Stimulated activated effector memory CD8-positive, alpha-beta T cell treated with anti-CD3 and anti-CD28 coated beads, Interleukin-12 subunit alpha, Interleukin-12 subunit beta, amount 100 ng/mL, for 72 hours (primary cell): ENCODE measurements at regions not wholly inside any gene's neighbourhood (a gene's known extent, or its start where the extent isn't known, plus 50 kb on each side); places are given as distances from the start of the nearest gene placed in this dataset.

Experiments used
- ATAC-seq: fragments of 150-1000 bp; cut with Tn5 transposase; 2 replicates; pipeline ENCODE4 v1.10.0; 2021
- DNase-seq, 2 donors: peaks; one replicate each; pipeline ENCODE4 v3.0.0; 2021 to 2022; ENCODE audit warnings: low spot score in 2 of 2
- H3K27ac Mint-ChIP-seq: one replicate; pipeline ENCODE4 v1.8.0; 2022; ENCODE audit warnings: mild to moderate bottlenecking, mixed read lengths
- H3K36me3 Mint-ChIP-seq: one replicate; pipeline ENCODE4 v1.8.0; 2022; ENCODE audit warnings: mild to moderate bottlenecking, mixed read lengths
- H3K4me1 Mint-ChIP-seq: one replicate; pipeline ENCODE4 v1.8.0; 2022; ENCODE audit warnings: mixed read lengths
- H3K4me3 Mint-ChIP-seq: one replicate; pipeline ENCODE4 v1.8.0; 2022; ENCODE audit warnings: mild to moderate bottlenecking, mixed read lengths
- H3K9me3 Mint-ChIP-seq: one replicate; pipeline ENCODE4 v1.8.0; 2022; ENCODE audit warnings: mixed read lengths

GRCh38 chr16:11473728-11474127 is 113.0 kb downstream of the LITAF start:
- Mint-ChIP-seq H3K4me3 (no peak overlapping the region), H3K36me3 (no peaks in the 10 kb centered on the region), H3K27ac (no peak overlapping the region), H3K9me3 (no peaks in the 10 kb centered on the region), H3K4me1 (no peaks in the 10 kb centered on the region)
- ATAC-seq (no peak), DNase-seq (no peak)

GRCh38 chr16:11474617-11475291 is 112.0 kb downstream of the LITAF start:
- no peak for DNase-seq
- no peaks in the 10 kb centered on the region for H3K9me3 Mint-ChIP-seq
- no peaks in the 10 kb centered on the region for H3K4me1 Mint-ChIP-seq
- no peak for ATAC-seq
- no peak overlapping the region for H3K27ac Mint-ChIP-seq
- H3K36me3 Mint-ChIP-seq: no peaks in the 10 kb centered on the region
- H3K4me3 Mint-ChIP-seq: no peak overlapping the region

- DNase-seq (no peak), ATAC-seq (peak; percentile 19)
- Mint-ChIP-seq H3K4me1 (no peaks in the 10 kb centered on the region), H3K36me3 (no peaks in the 10 kb centered on the region), H3K4me3 (no peak overlapping the region), H3K9me3 (peaks cover 5% of the 10 kb centered on the region), H3K27ac (no peak overlapping the region)
Observed at GRCh38 chr16:11475896-11476630, 110.7 kb downstream of the LITAF start.

- no peak overlapping the region for H3K4me3 Mint-ChIP-seq
- peaks cover 5% of the 10 kb centered on the region for H3K9me3 Mint-ChIP-seq
- H3K27ac Mint-ChIP-seq: no peak overlapping the region
- H3K36me3 Mint-ChIP-seq: no peaks in the 10 kb centered on the region
- ATAC-seq (no peak), DNase-seq (no peak)
- no peaks in the 10 kb centered on the region for H3K4me1 Mint-ChIP-seq
Observed at GRCh38 chr16:11476676-11477075, 110.0 kb downstream of the LITAF start.

DNA sequence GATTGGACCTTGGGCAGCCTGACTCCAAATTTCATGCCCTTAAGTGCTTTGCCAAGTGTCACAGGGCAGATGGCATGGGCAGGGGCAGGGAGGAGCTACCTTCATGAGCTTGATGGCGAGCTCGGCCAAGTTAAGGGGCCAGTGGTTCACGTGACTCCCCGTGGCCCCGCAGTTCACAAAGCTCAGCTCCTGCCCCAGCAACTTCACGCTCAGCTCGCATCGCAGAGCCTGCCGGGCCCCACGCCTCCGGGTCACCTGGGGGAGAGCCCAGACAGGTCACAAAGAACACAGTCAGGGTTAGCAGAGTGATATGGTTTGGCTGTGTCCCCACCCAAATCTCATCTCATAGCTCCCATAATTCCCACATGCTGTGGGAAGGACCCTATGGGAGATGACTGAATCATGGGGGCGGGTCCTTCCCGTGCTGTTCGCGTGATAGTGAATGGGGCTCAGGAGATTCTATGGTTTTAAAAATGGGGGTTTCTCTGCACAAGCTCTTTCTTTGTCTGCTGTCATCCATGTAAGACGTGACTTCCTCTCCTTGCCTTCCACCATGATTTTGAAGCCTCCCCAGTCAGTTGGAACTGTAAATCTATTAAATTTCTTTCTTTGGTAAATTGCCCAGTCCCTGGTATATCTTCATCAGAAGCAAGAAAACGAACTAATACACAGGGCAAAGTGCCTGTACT is 108.1 kb downstream of the LITAF start:
- no peaks in the 10 kb centered on the region for H3K36me3 Mint-ChIP-seq
- no peak for DNase-seq
- H3K27ac Mint-ChIP-seq: no peak overlapping the region
- no peak overlapping the region for H3K4me3 Mint-ChIP-seq
- ATAC-seq: no peak
- no peaks in the 10 kb centered on the region for H3K4me1 Mint-ChIP-seq
- H3K9me3 Mint-ChIP-seq: peaks cover 12% of the 10 kb centered on the region

GRCh38 chr16:11479916-11480315 is 106.8 kb downstream of the LITAF start:
- ATAC-seq (no peak), DNase-seq (no peak)
- H3K4me3 Mint-ChIP-seq: no peak overlapping the region
- no peaks in the 10 kb centered on the region for H3K36me3 Mint-ChIP-seq
- H3K4me1 Mint-ChIP-seq: no peaks in the 10 kb centered on the region
- peaks cover 12% of the 10 kb centered on the region for H3K9me3 Mint-ChIP-seq
- no peak overlapping the region for H3K27ac Mint-ChIP-seq

GRCh38 chr16:11480634-11481033 is 106.1 kb downstream of the LITAF start:
- no peak overlapping the region for H3K27ac Mint-ChIP-seq
- no peaks in the 10 kb centered on the region for H3K36me3 Mint-ChIP-seq

DNA sequence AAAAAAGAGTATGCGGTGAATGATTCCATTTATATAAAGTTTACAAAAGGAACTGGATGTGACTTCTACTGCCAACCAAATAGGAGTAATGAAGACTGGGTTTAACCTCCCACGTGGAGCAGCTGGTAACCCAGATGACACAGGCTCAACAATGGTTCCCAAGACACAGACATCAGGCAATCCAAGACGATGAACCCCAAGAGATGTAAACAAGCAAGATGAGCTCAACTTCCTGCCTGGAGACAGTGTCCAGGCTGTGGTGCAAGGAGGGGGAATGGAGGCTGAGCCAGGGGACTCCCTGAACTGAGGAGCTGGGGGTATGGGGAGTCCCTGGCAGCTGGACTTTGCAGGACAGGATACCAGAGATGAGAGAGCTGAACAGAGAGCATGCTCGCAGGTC is 104.7 kb downstream of the LITAF start:
- DNase-seq: no peak
- no peak for ATAC-seq
- no peak overlapping the region for H3K27ac Mint-ChIP-seq

More at GRCh38 chr16:11480634-11481033, 106.1 kb downstream of the LITAF start:
- peaks cover 15% of the 10 kb centered on the region for H3K9me3 Mint-ChIP-seq
- DNase-seq: no peak
- no peaks in the 10 kb centered on the region for H3K4me1 Mint-ChIP-seq
- ATAC-seq: no peak
- no peak overlapping the region for H3K4me3 Mint-ChIP-seq

DNA sequence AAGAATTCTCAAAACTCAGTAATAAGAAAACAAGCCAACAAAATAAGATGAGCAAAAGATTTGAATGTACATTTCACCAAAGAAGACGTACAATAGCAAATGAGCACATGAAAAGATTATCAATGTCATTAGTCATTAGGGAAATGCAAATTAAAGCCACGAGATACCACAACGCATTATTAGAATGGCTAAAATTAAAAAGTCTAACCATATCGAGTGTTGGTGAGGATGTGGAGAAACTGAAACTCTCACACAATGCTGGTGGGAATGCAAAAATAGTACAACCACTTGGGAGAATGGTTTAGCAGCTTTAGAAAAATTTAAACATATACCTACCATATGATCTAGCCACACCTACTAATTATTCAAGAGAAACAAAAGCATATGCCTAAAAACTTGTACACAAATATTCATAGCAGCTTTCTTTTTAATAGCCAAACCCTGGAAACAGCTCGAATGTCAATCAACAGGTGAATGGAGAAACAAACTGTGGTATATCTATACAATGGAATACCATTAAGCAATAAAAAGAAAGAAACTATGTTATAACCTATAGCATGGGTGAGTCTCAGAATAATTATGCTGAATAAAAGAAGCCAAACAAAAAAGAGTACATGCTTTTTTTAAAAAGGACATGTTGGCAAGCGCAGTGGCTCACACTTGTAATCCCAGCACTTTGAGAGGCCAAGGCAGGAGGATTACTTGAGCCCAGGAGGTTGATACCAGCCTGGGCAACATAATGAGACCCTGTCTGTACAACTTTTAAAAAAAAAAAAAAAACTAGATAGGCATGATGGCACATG is 103.6 kb downstream of the LITAF start:
- H3K36me3 Mint-ChIP-seq: no peaks in the 10 kb centered on the region
- no peak overlapping the region for H3K4me3 Mint-ChIP-seq
- DNase-seq (no peak), ATAC-seq (no peak)
- H3K4me1 Mint-ChIP-seq: no peaks in the 10 kb centered on the region
- H3K27ac Mint-ChIP-seq: no peak overlapping the region
- peaks cover 19% of the 10 kb centered on the region for H3K9me3 Mint-ChIP-seq

More for the DNA sequence above, 104.7 kb downstream of the LITAF start:
- H3K4me1 Mint-ChIP-seq: no peaks in the 10 kb centered on the region
- H3K9me3 Mint-ChIP-seq: peaks cover 19% of the 10 kb centered on the region
- no peak overlapping the region for H3K4me3 Mint-ChIP-seq
- H3K36me3 Mint-ChIP-seq: no peaks in the 10 kb centered on the region

DNA sequence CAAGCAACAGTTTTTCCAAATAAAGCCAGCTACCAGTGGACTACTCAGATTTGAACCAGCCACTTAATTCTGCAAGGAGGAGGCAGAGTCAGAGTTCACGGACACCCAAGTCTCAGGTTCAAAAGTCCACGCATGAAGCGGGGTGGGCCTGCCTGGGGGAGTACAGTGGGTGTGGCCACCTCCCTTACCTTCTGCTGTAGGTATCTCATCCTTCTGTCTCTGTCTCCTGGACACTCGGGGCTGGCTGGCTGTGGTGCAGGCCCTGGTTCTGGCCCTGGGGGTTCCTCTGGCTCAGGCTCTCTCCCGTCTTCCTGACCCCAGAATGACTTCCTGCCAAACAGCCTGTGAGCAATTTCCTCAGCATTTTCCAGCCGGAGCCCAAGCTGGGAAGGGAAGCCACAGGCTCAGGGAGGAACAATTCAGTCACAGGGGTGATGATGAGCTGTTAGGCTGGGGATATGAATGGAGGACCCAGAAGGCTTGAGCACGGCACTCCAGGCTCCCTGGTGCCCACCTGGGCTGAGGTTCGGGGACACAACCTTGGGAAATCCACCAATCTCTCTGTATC is 101.9 kb downstream of the LITAF start:
- no peaks in the 10 kb centered on the region for H3K36me3 Mint-ChIP-seq
- H3K9me3 Mint-ChIP-seq: peaks cover 19% of the 10 kb centered on the region
- H3K27ac Mint-ChIP-seq: no peak overlapping the region
- ATAC-seq (no peak), DNase-seq (no peak)
- H3K4me3 Mint-ChIP-seq: no peak overlapping the region
- no peaks in the 10 kb centered on the region for H3K4me1 Mint-ChIP-seq

DNA sequence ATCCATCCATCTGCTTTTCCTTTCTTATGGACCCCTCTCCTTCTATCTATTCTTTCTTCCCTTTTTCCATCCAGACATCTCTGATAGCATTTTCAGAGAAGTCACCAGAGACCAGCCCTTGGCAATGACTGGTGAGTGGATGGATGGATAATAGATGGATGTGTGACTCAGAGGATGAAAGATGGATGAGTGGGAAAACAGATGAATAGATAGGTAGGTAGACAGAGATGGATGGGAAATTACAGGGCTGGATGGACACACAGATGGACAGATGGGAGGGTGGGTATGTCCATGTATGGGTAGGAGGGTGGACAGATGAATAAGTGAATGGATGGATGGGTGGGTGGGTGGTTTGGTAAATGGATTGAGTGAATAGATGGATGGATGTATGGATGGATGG is 101.0 kb downstream of the LITAF start:
- no peaks in the 10 kb centered on the region for H3K36me3 Mint-ChIP-seq
- DNase-seq: no peak
- no peaks in the 10 kb centered on the region for H3K4me1 Mint-ChIP-seq
- no peak for ATAC-seq
- no peak overlapping the region for H3K4me3 Mint-ChIP-seq
- peaks cover 17% of the 10 kb centered on the region for H3K9me3 Mint-ChIP-seq
- no peak overlapping the region for H3K27ac Mint-ChIP-seq

DNA sequence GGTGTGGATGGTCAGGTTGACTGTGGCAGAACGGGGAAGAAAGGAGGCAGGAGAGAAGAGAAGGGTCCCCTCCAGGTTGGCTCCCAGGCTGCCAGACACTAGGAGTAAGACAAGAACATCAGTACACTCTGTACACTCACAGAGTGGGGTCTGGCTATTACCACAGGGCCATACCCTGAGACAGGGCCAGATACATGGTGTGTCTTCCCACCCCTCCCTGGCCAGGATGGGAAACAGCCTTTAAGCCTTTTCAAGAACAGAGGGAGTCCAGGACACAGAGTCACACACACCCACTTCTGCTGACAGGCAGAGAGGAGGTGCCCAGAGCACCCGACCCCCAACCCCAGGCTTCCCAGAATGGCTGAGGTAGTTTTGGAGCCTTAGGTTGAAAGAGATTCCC is 99.4 kb downstream of the LITAF start:
- no peak overlapping the region for H3K4me3 Mint-ChIP-seq
- ATAC-seq: no peak
- no peak for DNase-seq
- no peaks in the 10 kb centered on the region for H3K4me1 Mint-ChIP-seq
- H3K9me3 Mint-ChIP-seq: peaks cover 14% of the 10 kb centered on the region
- no peaks in the 10 kb centered on the region for H3K36me3 Mint-ChIP-seq
- no peak overlapping the region for H3K27ac Mint-ChIP-seq

GRCh38 chr16:11488304-11488703 is 98.4 kb downstream of the LITAF start:
- no peak overlapping the region for H3K4me3 Mint-ChIP-seq
- H3K36me3 Mint-ChIP-seq: no peaks in the 10 kb centered on the region
- H3K9me3 Mint-ChIP-seq: peaks cover 7% of the 10 kb centered on the region
- H3K27ac Mint-ChIP-seq: no peak overlapping the region
- DNase-seq: no peak
- ATAC-seq: no peak
- H3K4me1 Mint-ChIP-seq: no peaks in the 10 kb centered on the region

DNA sequence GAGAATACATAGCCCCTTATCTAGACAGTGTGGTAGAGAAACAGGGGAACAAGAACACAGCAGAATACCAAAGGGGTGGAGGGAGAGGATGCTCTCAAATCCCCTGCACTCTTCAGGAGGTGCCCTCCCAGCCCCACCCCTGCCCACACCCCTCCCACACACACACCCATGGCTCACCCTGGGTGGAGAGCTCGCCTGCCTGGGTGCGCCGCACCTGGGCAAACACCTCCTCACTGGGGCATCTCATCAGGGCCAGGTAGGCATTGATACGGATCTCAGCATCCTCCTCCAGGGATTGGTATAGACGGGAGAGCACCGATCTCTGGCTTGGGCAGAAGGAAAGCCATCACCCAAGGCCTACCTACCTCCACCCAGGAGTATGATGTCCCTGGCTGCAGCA is 95.2 kb downstream of the LITAF start:
- no peak for ATAC-seq
- DNase-seq: no peak
- no peaks in the 10 kb centered on the region for H3K9me3 Mint-ChIP-seq
- no peak overlapping the region for H3K4me3 Mint-ChIP-seq
- no peaks in the 10 kb centered on the region for H3K36me3 Mint-ChIP-seq
- no peak overlapping the region for H3K27ac Mint-ChIP-seq
- H3K4me1 Mint-ChIP-seq: peaks cover 11% of the 10 kb centered on the region
